ENCODE measurements at regions not wholly inside any gene's neighbourhood (a gene's known extent, or its start where the extent isn't known, plus 50 kb on each side); places are given as distances from the start of the nearest gene placed in this dataset.
A peak's percentile ranks its signal among the peaks of the same experiment; 100 is the strongest.

GRCh38 chr2:136247204-136247950 is 129.4 kb upstream of the CXCR4 start:
- no peak overlapping the region for H3K27ac Mint-ChIP-seq

GRCh38 chr2:136246086-136246669 is 128.2 kb upstream of the CXCR4 start:
- H3K4me1 Mint-ChIP-seq (ENCODE audit: low read depth): peaks cover 1% of the 10 kb centered on the region
- DNase-seq (ENCODE audit: low spot score, unreplicated experiment): no peak
- no peak for TF ChIP-seq CTCF (IDR thresholded peaks at IDR 0.05; ENCODE audit: unreplicated experiment)
- H3K27me3 Mint-ChIP-seq: peaks cover 5% of the 10 kb centered on the region
- H3K27ac Mint-ChIP-seq: no peak overlapping the region
- no peak overlapping the region for H3K4me3 Mint-ChIP-seq (ENCODE audit: low read depth)
- H3K9me3 Mint-ChIP-seq (ENCODE audit: low read depth): no peaks in the 10 kb centered on the region
- no peaks in the 10 kb centered on the region for H3K36me3 Mint-ChIP-seq (ENCODE audit: insufficient read depth)

More at GRCh38 chr2:136247204-136247950, 129.4 kb upstream of the CXCR4 start:
- Mint-ChIP-seq H3K4me3 (ENCODE audit: low read depth) (no peak overlapping the region), H3K4me1 (ENCODE audit: low read depth) (peaks cover 1% of the 10 kb centered on the region), H3K36me3 (ENCODE audit: insufficient read depth) (no peaks in the 10 kb centered on the region), H3K27me3 (peaks cover 5% of the 10 kb centered on the region), H3K9me3 (ENCODE audit: low read depth) (no peaks in the 10 kb centered on the region)
- no peak for TF ChIP-seq CTCF (IDR thresholded peaks at IDR 0.05; ENCODE audit: unreplicated experiment)
- no peak for DNase-seq (ENCODE audit: low spot score, unreplicated experiment)

- Mint-ChIP-seq H3K27ac (no peak overlapping the region), H3K4me1 (ENCODE audit: low read depth) (peaks cover 1% of the 10 kb centered on the region), H3K36me3 (ENCODE audit: insufficient read depth) (no peaks in the 10 kb centered on the region), H3K4me3 (ENCODE audit: low read depth) (no peak overlapping the region), H3K27me3 (peaks cover 5% of the 10 kb centered on the region), H3K9me3 (ENCODE audit: low read depth) (no peaks in the 10 kb centered on the region)
- TF ChIP-seq CTCF (IDR thresholded peaks at IDR 0.05; ENCODE audit: unreplicated experiment): no peak
- no peak for DNase-seq (ENCODE audit: low spot score, unreplicated experiment)
Measured at GRCh38 chr2:136245211-136245610, 127.3 kb upstream of the CXCR4 start.

GRCh38 chr2:136244536-136244885 is 126.6 kb upstream of the CXCR4 start:
- DNase-seq (ENCODE audit: low spot score, unreplicated experiment): no peak
- Mint-ChIP-seq H3K27me3 (peaks cover 5% of the 10 kb centered on the region), H3K9me3 (ENCODE audit: low read depth) (no peaks in the 10 kb centered on the region), H3K4me1 (ENCODE audit: low read depth) (peaks cover 1% of the 10 kb centered on the region), H3K27ac (no peak overlapping the region), H3K4me3 (ENCODE audit: low read depth) (no peak overlapping the region), H3K36me3 (ENCODE audit: insufficient read depth) (no peaks in the 10 kb centered on the region)
- no peak for TF ChIP-seq CTCF (IDR thresholded peaks at IDR 0.05; ENCODE audit: unreplicated experiment)

GRCh38 chr2:136243638-136244535 is 125.9 kb upstream of the CXCR4 start:
- H3K9me3 Mint-ChIP-seq (ENCODE audit: low read depth): no peaks in the 10 kb centered on the region
- no peak overlapping the region for H3K4me3 Mint-ChIP-seq (ENCODE audit: low read depth)
- H3K27ac Mint-ChIP-seq: peak overlapping the region; percentile 52
- peaks cover 2% of the 10 kb centered on the region for H3K27me3 Mint-ChIP-seq
- no peaks in the 10 kb centered on the region for H3K36me3 Mint-ChIP-seq (ENCODE audit: insufficient read depth)
- TF ChIP-seq CTCF (IDR thresholded peaks at IDR 0.05; ENCODE audit: unreplicated experiment): no peak
- no peak for DNase-seq (ENCODE audit: low spot score, unreplicated experiment)
- H3K4me1 Mint-ChIP-seq (ENCODE audit: low read depth): peaks cover 1% of the 10 kb centered on the region
